Activated CD8-positive, alpha-beta T cell treated with anti-CD3 and anti-CD28 coated beads for 36 hours (primary cell): ENCODE measurements at regions not wholly inside any gene's neighbourhood (a gene's known extent, or its start where the extent isn't known, plus 50 kb on each side); places are given as distances from the start of the nearest gene placed in this dataset.

Experiments
- ATAC-seq: fragments of 200-7000 bp; cut with Tn5 transposase; one replicate; pipeline ENCODE4 v1.10.0; 2021; ENCODE audit warnings: mild to moderate bottlenecking, moderate library complexity
- CTCF ChIA-PET: fragments of 350-600 bp; sonication (Branson Sonifier 250); formaldehyde crosslinking; loops from one replicate; lab custom pipeline; 2021; ENCODE audit warnings: antibody characterized with exemption; lab: Charles Lee
- POLR2A ChIA-PET: fragments of 350-600 bp; sonication (Branson Sonifier 250); formaldehyde crosslinking; loops from one replicate; lab custom pipeline; 2021; ENCODE audit warnings: antibody characterized with exemption; lab: Charles Lee
- DNase-seq: peaks from one replicate; pipeline ENCODE4 v3.0.0-alpha.2; 2020
- H3K27ac Mint-ChIP-seq: one replicate; pipeline ENCODE4 v1.8.0; 2021; ENCODE audit warnings: mild to moderate bottlenecking, mixed read lengths
- H3K27me3 Mint-ChIP-seq: one replicate; pipeline ENCODE4 v1.8.0; 2021; ENCODE audit warnings: mixed read lengths
- H3K36me3 Mint-ChIP-seq: one replicate; pipeline ENCODE4 v1.8.0; 2021; ENCODE audit warnings: low read depth, mixed read lengths
- H3K4me1 Mint-ChIP-seq: one replicate; pipeline ENCODE4 v1.8.0; 2021; ENCODE audit warnings: low read depth, mixed read lengths
- H3K4me3 Mint-ChIP-seq: one replicate; pipeline ENCODE4 v1.8.0; 2021; ENCODE audit warnings: mild to moderate bottlenecking, moderate library complexity, mixed read lengths
- H3K9me3 Mint-ChIP-seq: one replicate; pipeline ENCODE4 v1.8.0; 2021; ENCODE audit warnings: mixed read lengths
- CTCF ChIP-seq: fragments of 200-600 bp; IDR thresholded peaks from one replicate; pipeline ENCODE4 v1.8.0; 2022; ENCODE audit warnings: antibody characterized with exemption, mild to moderate bottlenecking
- intact Hi-C: fragments of 100-400 bp; cut with micrococcal nuclease; formaldehyde crosslinking; loops from one replicate; pipeline ENCODE4 v1.10.0; 2022

GRCh38 chr3:34277110-34277509 lies 478.7 kb downstream of the PDCD6IP start:
- ChIA-PET CTCF (interaction anchor here (1.0 to 2.3 kb wide), 3 partner anchors 17 to 394 kb away, joined by 3 to 9 read pairs (median 4); no protein-coding TSS in a partner anchor), POLR2A (interaction anchor here (1.0 to 1.1 kb wide), 2 partner anchors 12 to 250 kb away, joined by 3 to 4 read pairs; no protein-coding TSS in a partner anchor)
- Mint-ChIP-seq H3K4me3 (no peak overlapping the region), H3K9me3 (no peaks in the 10 kb centered on the region), H3K36me3 (no peaks in the 10 kb centered on the region), H3K4me1 (no peaks in the 10 kb centered on the region), H3K27me3 (no peaks in the 10 kb centered on the region), H3K27ac (no peak overlapping the region)
- TF ChIP-seq CTCF, result no peak
- DNase-seq, result no peak
- no peak for ATAC-seq
- intact Hi-C loops, result no loop called here

- Mint-ChIP-seq H3K27ac (no peak overlapping the region), H3K4me3 (no peak overlapping the region), H3K36me3 (no peaks in the 10 kb centered on the region), H3K4me1 (no peaks in the 10 kb centered on the region), H3K27me3 (peaks cover 3% of the 10 kb centered on the region), H3K9me3 (no peaks in the 10 kb centered on the region)
- ChIA-PET CTCF (interaction anchor here (0.7 to 1.4 kb wide), 2 partner anchors 14 to 396 kb away, joined by 3 read pairs; no protein-coding TSS in a partner anchor), POLR2A (no interaction called here)
- DNase-seq (no peak), ATAC-seq (no peak)
- no peak for TF ChIP-seq CTCF
- intact Hi-C loops, result no loop called here
Observed at GRCh38 chr3:34279901-34280300, 481.5 kb downstream of the PDCD6IP start.

DNA sequence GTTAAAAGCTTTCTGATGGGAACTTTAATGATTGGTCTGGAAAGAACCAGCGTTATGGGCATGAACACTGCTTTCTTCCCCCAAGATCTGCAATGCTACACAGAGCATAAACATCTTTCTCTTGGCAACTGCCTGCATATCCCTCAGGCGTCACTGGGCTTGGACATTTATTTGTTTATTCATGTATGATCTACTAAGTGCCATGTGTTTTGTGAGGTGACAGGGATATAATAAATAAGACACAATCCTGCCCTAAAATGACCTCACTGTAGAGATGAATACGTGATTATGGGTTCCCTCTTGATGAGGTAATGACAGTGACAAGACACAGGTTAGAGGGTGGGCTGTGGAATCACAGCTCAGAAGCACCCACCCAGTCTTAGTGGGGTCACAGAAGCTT lies 485.3 kb downstream of the PDCD6IP start:
- Mint-ChIP-seq H3K27me3 (peaks cover 5% of the 10 kb centered on the region), H3K36me3 (no peaks in the 10 kb centered on the region), H3K4me3 (no peak overlapping the region), H3K4me1 (no peaks in the 10 kb centered on the region), H3K27ac (no peak overlapping the region), H3K9me3 (peaks cover 2% of the 10 kb centered on the region)
- ChIA-PET POLR2A (no interaction called here), CTCF (interaction anchor here (1.3 kb wide), 1 partner anchor 24 kb away, joined by 4 read pairs; no protein-coding TSS in a partner anchor)
- TF ChIP-seq CTCF, result no peak
- no peak for DNase-seq
- no peak for ATAC-seq
- intact Hi-C loops, result no loop called here

- Mint-ChIP-seq H3K27me3 (peaks cover 5% of the 10 kb centered on the region), H3K27ac (no peak overlapping the region), H3K4me3 (no peak overlapping the region), H3K4me1 (no peaks in the 10 kb centered on the region), H3K9me3 (peaks cover 2% of the 10 kb centered on the region), H3K36me3 (no peaks in the 10 kb centered on the region)
- no peak for TF ChIP-seq CTCF
- CTCF ChIA-PET, result no interaction called here
- DNase-seq (no peak), ATAC-seq (no peak)
- intact Hi-C loops, result no loop called here
- POLR2A ChIA-PET, result interaction anchor here (0.8 kb wide), 1 partner anchor 25 kb away, joined by 3 read pairs; no protein-coding TSS in a partner anchor
Observed at GRCh38 chr3:34284959-34285826, 486.8 kb downstream of the PDCD6IP start.

DNA sequence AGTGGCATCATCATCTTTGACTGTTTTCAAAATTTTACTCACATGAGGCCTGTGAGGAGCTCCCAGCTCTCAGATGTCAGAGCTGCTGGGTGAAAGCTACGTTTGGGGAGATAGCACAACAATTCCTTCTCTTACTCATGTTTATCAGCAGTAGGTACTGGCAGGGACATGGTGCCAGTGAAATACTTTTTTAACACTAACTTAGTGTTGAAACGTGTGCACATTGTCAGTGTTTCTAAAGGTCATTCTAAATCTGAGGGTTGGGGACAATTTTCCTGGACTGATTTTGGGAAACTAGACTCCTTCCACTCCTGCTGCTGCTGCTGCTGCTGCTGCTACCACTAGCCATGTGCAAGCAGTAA lies 487.4 kb downstream of the PDCD6IP start:
- DNase-seq, result no peak
- ChIA-PET CTCF (no interaction called here), POLR2A (no interaction called here)
- Mint-ChIP-seq H3K27ac (no peak overlapping the region), H3K36me3 (no peaks in the 10 kb centered on the region), H3K9me3 (peaks cover 2% of the 10 kb centered on the region), H3K4me1 (no peaks in the 10 kb centered on the region), H3K4me3 (no peak overlapping the region), H3K27me3 (peaks cover 5% of the 10 kb centered on the region)
- TF ChIP-seq CTCF, result no peak
- intact Hi-C loops, result no loop called here
- no peak for ATAC-seq
